Omental fat pad (tissue), 3 donors: ENCODE measurements at regions not wholly inside any gene's neighbourhood (a gene's known extent, or its start where the extent isn't known, plus 50 kb on each side); places are given as distances from the start of the nearest gene placed in this dataset.

Experiments used
- ATAC-seq: fragments of 150-250 bp; one replicate; pipeline ENCODE4 v1.9.1; 2016; ENCODE audit warnings: mild to moderate bottlenecking, moderate library complexity; ENCODE audit not compliant: low FRiP score
- DNase-seq: peaks from one replicate; pipeline ENCODE4 v3.0.0-alpha.2; 2019; ENCODE audit warnings: low spot score
- CTCF ChIP-seq, 3 donors: fragments of 450-650 bp; IDR thresholded peaks; one replicate each; pipeline ENCODE4 v1.5.1; 2016 to 2017; ENCODE audit warnings: antibody characterized with exemption in 3 of 3, mild to moderate bottlenecking in 3 of 3, moderate library complexity in 2 of 3

- DNase-seq, result no peak
- no peak for ATAC-seq
- no peak for TF ChIP-seq CTCF (IDR thresholded peaks at IDR 0.05)
Measured at GRCh38 chr14:100669011-100669412, 57.7 kb upstream of the DLK1 start.

- no peak for ATAC-seq
- no peak for DNase-seq
- no peak for TF ChIP-seq CTCF (IDR thresholded peaks at IDR 0.05)
Measured at GRCh38 chr14:100669468-100669867, 57.2 kb upstream of the DLK1 start.

- DNase-seq, result no peak
- no peak for ATAC-seq
Measured at GRCh38 chr14:100670017-100670752, 56.5 kb upstream of the DLK1 start.

GRCh38 chr14:100670753-100671049 lies 56.0 kb upstream of the DLK1 start:
- no peak for TF ChIP-seq CTCF (IDR thresholded peaks at IDR 0.05)
- ATAC-seq, result no peak
- DNase-seq, result no peak

More at GRCh38 chr14:100670017-100670752, 56.5 kb upstream of the DLK1 start:
- no peak for TF ChIP-seq CTCF (IDR thresholded peaks at IDR 0.05)

GRCh38 chr14:100671386-100671901 lies 55.2 kb upstream of the DLK1 start:
- no peak for ATAC-seq
- TF ChIP-seq CTCF (IDR thresholded peaks at IDR 0.05), result no peak
- DNase-seq, result no peak

GRCh38 chr14:100671906-100672305 lies 54.8 kb upstream of the DLK1 start:
- ATAC-seq, result no peak
- no peak for TF ChIP-seq CTCF (IDR thresholded peaks at IDR 0.05)
- DNase-seq, result no peak

GRCh38 chr14:100673085-100673806 lies 53.4 kb upstream of the DLK1 start:
- ATAC-seq, result no peak
- no peak for TF ChIP-seq CTCF (IDR thresholded peaks at IDR 0.05)

More at GRCh38 chr14:100673085-100673806, 53.4 kb upstream of the DLK1 start:
- no peak for DNase-seq
